Stomach smooth muscle (tissue), 2 donors: ENCODE measurements at regions not wholly inside any gene's neighbourhood (a gene's known extent, or its start where the extent isn't known, plus 50 kb on each side); places are given as distances from the start of the nearest gene placed in this dataset.
"Not testable (repeated sequence)": the region's sequence is repeated elsewhere in the genome, so short reads cannot be mapped to it uniquely, and the experiment has no call there.

ENCODE experiments used
- H3K27ac ChIP-seq: one replicate; pipeline ENCODE4 v1.7.0; 2013; ENCODE audit warnings: mild to moderate bottlenecking, low read length, inconsistent platforms
- H3K27me3 ChIP-seq, 2 donors: one replicate each; pipeline ENCODE4 v1.7.0; 2013; ENCODE audit warnings: low read length in 2 of 2; ENCODE audit not compliant: insufficient read depth in 2 of 2, control insufficient read depth in 1 of 2
- H3K36me3 ChIP-seq, 2 donors: one replicate each; pipeline ENCODE4 v1.7.0; 2013; ENCODE audit warnings: low read length in 2 of 2; ENCODE audit not compliant: control insufficient read depth in 2 of 2, insufficient read depth in 2 of 2
- H3K4me1 ChIP-seq: one replicate; pipeline ENCODE4 v1.7.0; 2013; ENCODE audit warnings: low read length; ENCODE audit not compliant: control insufficient read depth, insufficient read depth
- H3K4me3 ChIP-seq, 2 donors: one replicate each; pipeline ENCODE4 v1.7.0; 2013; ENCODE audit warnings: low read length in 2 of 2
- H3K9ac ChIP-seq, 2 donors: one replicate each; pipeline ENCODE4 v1.7.0; 2013; ENCODE audit warnings: low read length in 2 of 2, mild to moderate bottlenecking in 1 of 2
- H3K9me3 ChIP-seq, 2 donors: one replicate each; pipeline ENCODE4 v1.7.0; 2013; ENCODE audit warnings: low read length in 2 of 2; ENCODE audit not compliant: control insufficient read depth in 2 of 2
- donor health status: healthy.
- donor health status: Pancreatic carcinoma.

GRCh38 chr6:121660277-121660676 is 224.8 kb downstream of the GJA1 start:
- Histone ChIP-seq H3K27ac (no peak overlapping the region), H3K27me3 (no peaks in the 10 kb centered on the region), H3K4me3 (no peak overlapping the region), H3K4me1 (no peaks in the 10 kb centered on the region), H3K9ac (no peak overlapping the region), H3K36me3 (no peaks in the 10 kb centered on the region), H3K9me3 (no peaks in the 10 kb centered on the region)

- Histone ChIP-seq H3K4me3 (no peak overlapping the region), H3K27ac (no peak overlapping the region), H3K27me3 (no peaks in the 10 kb centered on the region), H3K36me3 (no peaks in the 10 kb centered on the region), H3K9me3 (no peaks in the 10 kb centered on the region), H3K9ac (no peak overlapping the region), H3K4me1 (no peaks in the 10 kb centered on the region)
Observed at GRCh38 chr6:121663292-121663810, 227.9 kb downstream of the GJA1 start.

- Histone ChIP-seq H3K4me1 (no peaks in the 10 kb centered on the region), H3K27ac (no peak overlapping the region), H3K36me3 (no peaks in the 10 kb centered on the region), H3K4me3 (no peak overlapping the region), H3K27me3 (no peaks in the 10 kb centered on the region), H3K9me3 (no peaks in the 10 kb centered on the region), H3K9ac (no peak overlapping the region)
Observed at GRCh38 chr6:121664158-121664557, 228.7 kb downstream of the GJA1 start.

GRCh38 chr6:121666814-121667213 is 231.4 kb downstream of the GJA1 start:
- H3K9ac ChIP-seq: no peak overlapping the region
- no peaks in the 10 kb centered on the region for H3K9me3 ChIP-seq
- no peak overlapping the region for H3K27ac ChIP-seq
- H3K27me3 ChIP-seq: no peaks in the 10 kb centered on the region
- no peaks in the 10 kb centered on the region for H3K36me3 ChIP-seq
- no peaks in the 10 kb centered on the region for H3K4me1 ChIP-seq
- no peak overlapping the region for H3K4me3 ChIP-seq

GRCh38 chr6:121668259-121668658 is 232.8 kb downstream of the GJA1 start:
- Histone ChIP-seq H3K9me3 (no peaks in the 10 kb centered on the region), H3K9ac (no peak overlapping the region), H3K27ac (no peak overlapping the region), H3K4me1 (no peaks in the 10 kb centered on the region), H3K4me3 (no peak overlapping the region), H3K36me3 (no peaks in the 10 kb centered on the region), H3K27me3 (no peaks in the 10 kb centered on the region)

GRCh38 chr6:121670511-121670910 is 235.1 kb downstream of the GJA1 start:
- no peaks in the 10 kb centered on the region for H3K4me1 ChIP-seq
- no peaks in the 10 kb centered on the region for H3K27me3 ChIP-seq
- H3K9me3 ChIP-seq: no peaks in the 10 kb centered on the region
- H3K9ac ChIP-seq: no peak overlapping the region
- no peak overlapping the region for H3K27ac ChIP-seq
- H3K4me3 ChIP-seq: no peak overlapping the region
- no peaks in the 10 kb centered on the region for H3K36me3 ChIP-seq

- Histone ChIP-seq H3K27ac (no peak overlapping the region), H3K27me3 (no peaks in the 10 kb centered on the region), H3K4me1 (no peaks in the 10 kb centered on the region), H3K4me3 (no peak overlapping the region), H3K9ac (no peak overlapping the region), H3K9me3 (no peaks in the 10 kb centered on the region), H3K36me3 (no peaks in the 10 kb centered on the region)
Observed at GRCh38 chr6:121677571-121677970, 242.1 kb downstream of the GJA1 start.

GRCh38 chr6:121678245-121678644 is 242.8 kb downstream of the GJA1 start:
- Histone ChIP-seq H3K9me3 (no peaks in the 10 kb centered on the region), H3K4me1 (no peaks in the 10 kb centered on the region), H3K27ac (no peak overlapping the region), H3K4me3 (no peak overlapping the region), H3K9ac (no peak overlapping the region), H3K36me3 (no peaks in the 10 kb centered on the region), H3K27me3 (no peaks in the 10 kb centered on the region)

- Histone ChIP-seq H3K27ac (no peak overlapping the region), H3K9me3 (no peaks in the 10 kb centered on the region), H3K9ac (no peak overlapping the region), H3K4me3 (no peak overlapping the region), H3K36me3 (no peaks in the 10 kb centered on the region), H3K27me3 (no peaks in the 10 kb centered on the region), H3K4me1 (no peaks in the 10 kb centered on the region)
Observed at GRCh38 chr6:121680058-121680457, 244.6 kb downstream of the GJA1 start.

GRCh38 chr6:121682666-121683065 is 247.2 kb downstream of the GJA1 start:
- H3K9ac ChIP-seq: no peak overlapping the region
- no peaks in the 10 kb centered on the region for H3K4me1 ChIP-seq
- H3K27ac ChIP-seq: no peak overlapping the region
- H3K27me3 ChIP-seq: no peaks in the 10 kb centered on the region
- H3K36me3 ChIP-seq: no peaks in the 10 kb centered on the region
- no peaks in the 10 kb centered on the region for H3K9me3 ChIP-seq
- no peak overlapping the region for H3K4me3 ChIP-seq

- not testable (repeated sequence) for H3K9ac ChIP-seq, H3K27ac ChIP-seq, H3K4me1 ChIP-seq, H3K36me3 ChIP-seq, H3K4me3 ChIP-seq, H3K27me3 ChIP-seq, H3K9me3 ChIP-seq
Observed at GRCh38 chr6:121685806-121686205, 250.4 kb downstream of the GJA1 start.
